GM18502 (cell line): ENCODE measurements at regions not wholly inside any gene's neighbourhood (a gene's known extent, or its start where the extent isn't known, plus 50 kb on each side); places are given as distances from the start of the nearest gene placed in this dataset.

Experiments
- ATAC-seq: cut with Tn5 transposase; IDR thresholded peaks from one replicate; pipeline ENCODE4 v1.9.1; 2021; ENCODE audit warnings: mild to moderate bottlenecking; ENCODE audit not compliant: unreplicated experiment, poor library complexity

GRCh38 chr6:145332011-145332410 lies 403.3 kb downstream of the EPM2A start:
- ATAC-seq, result no peak

- ATAC-seq, result no peak
These were observed 399.2 kb downstream of the EPM2A start for GRCh38 chr6:145336119-145336518.

GRCh38 chr6:145339089-145339488 lies 396.2 kb downstream of the EPM2A start:
- ATAC-seq, result no peak

GRCh38 chr6:145340256-145340655 lies 395.1 kb downstream of the EPM2A start:
- no peak for ATAC-seq

GRCh38 chr6:145345094-145345493 lies 390.2 kb downstream of the EPM2A start:
- ATAC-seq, result no peak

GRCh38 chr6:145347216-145347615 lies 388.1 kb downstream of the EPM2A start:
- ATAC-seq, result no peak

- peak; percentile 81 for ATAC-seq
These were observed 385.3 kb downstream of the EPM2A start for GRCh38 chr6:145349950-145350510.

GRCh38 chr6:145350928-145351327 lies 384.4 kb downstream of the EPM2A start:
- no peak for ATAC-seq

GRCh38 chr6:145352382-145353080 lies 382.8 kb downstream of the EPM2A start:
- ATAC-seq, result no peak

GRCh38 chr6:145360865-145361264 lies 374.5 kb downstream of the EPM2A start:
- no peak for ATAC-seq

GRCh38 chr6:145367149-145367548 lies 368.2 kb downstream of the EPM2A start:
- peak; percentile 41 for ATAC-seq

- no peak for ATAC-seq
These were observed 367.2 kb downstream of the EPM2A start for GRCh38 chr6:145368075-145368474.

GRCh38 chr6:145370559-145370958 lies 364.8 kb downstream of the EPM2A start:
- ATAC-seq, result no peak

- ATAC-seq, result peak; percentile 99
These were observed 362.6 kb downstream of the EPM2A start for GRCh38 chr6:145372671-145373151.

- ATAC-seq, result no peak
These were observed 361.5 kb downstream of the EPM2A start for GRCh38 chr6:145373826-145374225.

GRCh38 chr6:145374570-145374969 lies 360.8 kb downstream of the EPM2A start:
- no peak for ATAC-seq

- no peak for ATAC-seq
These were observed 359.8 kb downstream of the EPM2A start for GRCh38 chr6:145375502-145375901.

GRCh38 chr6:145380186-145380585 lies 355.1 kb downstream of the EPM2A start:
- ATAC-seq, result no peak

- ATAC-seq, result no peak
These were observed 353.4 kb downstream of the EPM2A start for GRCh38 chr6:145381941-145382340.

- ATAC-seq, result no peak
These were observed 351.9 kb downstream of the EPM2A start for GRCh38 chr6:145383428-145383827.

GRCh38 chr6:145384503-145384902 lies 350.8 kb downstream of the EPM2A start:
- ATAC-seq, result no peak

- no peak for ATAC-seq
These were observed 338.8 kb downstream of the EPM2A start for GRCh38 chr6:145396499-145396898.
